K562 (cell line): ENCODE measurements at regions not wholly inside any gene's neighbourhood (a gene's known extent, or its start where the extent isn't known, plus 50 kb on each side); places are given as distances from the start of the nearest gene placed in this dataset.
A peak's percentile ranks its signal among the peaks of the same experiment; 100 is the strongest.

Experiments
- ARID4B ChIP-seq: sonication (generic); formaldehyde crosslinking; IDR thresholded peaks from 2 replicates; pipeline ENCODE4 v1.8.0; 2022; ENCODE audit warnings: mild to moderate bottlenecking, missing genetic modification reagents
- CHD4 ChIP-seq: fragments of 200-600 bp; sonication (generic); IDR thresholded peaks from 3 replicates; pipeline ENCODE4 v1.6.1; 2012; ENCODE audit warnings: low read depth, mild to moderate bottlenecking, mixed read lengths, low read length, inconsistent platforms; ENCODE audit not compliant: insufficient read depth, insufficient replicate concordance, poor library complexity, severe bottlenecking
- CTCFL ChIP-seq: IDR thresholded peaks from 2 replicates; pipeline ENCODE4 v1.6.1; 2011; ENCODE audit warnings: borderline replicate concordance, low read depth, mild to moderate bottlenecking, moderate library complexity, low read length; ENCODE audit not compliant: insufficient read depth, poor library complexity, severe bottlenecking
- MTA3 ChIP-seq: fragments of 450-650 bp; formaldehyde crosslinking; IDR thresholded peaks from 2 replicates; pipeline ENCODE4 v1.6.1; 2017; ENCODE audit warnings: mild to moderate bottlenecking, borderline replicate concordance
- RFX1 ChIP-seq: fragments of 450-650 bp; IDR thresholded peaks from 2 replicates; pipeline ENCODE4 v1.6.1; 2016; ENCODE audit warnings: mild to moderate bottlenecking, moderate library complexity
- USF2 ChIP-seq: sonication (generic); formaldehyde crosslinking; IDR thresholded peaks from 2 replicates; pipeline ENCODE4 v1.5.0; 2020; ENCODE audit warnings: missing genetic modification reagents
- VEZF1 ChIP-seq: fragments of 200-800 bp; sonication (Bioruptor generic); IDR thresholded peaks from 2 replicates; pipeline ENCODE4 v1.6.1; 2017; ENCODE audit warnings: missing genetic modification characterization, missing compliant biosample characterization
- ZBTB11 ChIP-seq, 3 experiments: fragments of 200-800 bp in 1 of 3; fragments of 250-450 bp in 1 of 3; fragments of 450-650 bp in 1 of 3; sonication (Bioruptor Pico) in 1 of 3; sonication (Bioruptor generic) in 1 of 3; formaldehyde crosslinking in 1 of 3; IDR thresholded peaks; 2 replicates each; pipeline versions ENCODE4 v1.6.1 to v1.8.0; 2016 to 2022; ENCODE audit warnings: mild to moderate bottlenecking in 2 of 3, missing genetic modification characterization in 2 of 3, missing compliant biosample characterization in 1 of 3, moderate library complexity in 1 of 3
- ZC3H8 ChIP-seq: fragments of 450-650 bp; IDR thresholded peaks from 2 replicates; pipeline ENCODE4 v1.6.1; 2017
- ZNF695 ChIP-seq: fragments of 450-650 bp; formaldehyde crosslinking; IDR thresholded peaks from 2 replicates; pipeline ENCODE4 v1.4.0; 2020; ENCODE audit warnings: mild to moderate bottlenecking, moderate library complexity

GRCh38 chr10:21180604-21181003 is 283.5 kb upstream of the NEBL start (continued):
- TF ChIP-seq ZBTB11 (CRISPR knock-in tag; IDR thresholded peaks at IDR 0.05) (0 out of 6 replicates have a peak, but pooled peaks of 1 of the 3 experiments have one; percentile 39), VEZF1 (CRISPR knock-in tag) (peak; percentile 59), ZC3H8 (no peak), RFX1 (no peak), MTA3 (no peak), ARID4B (CRISPR knock-in tag) (no peak), CHD4 (no peak), USF2 (CRISPR knock-in tag) (no peak), ZNF695 (CRISPR knock-in tag) (no peak), CTCFL (no peak)
